GM21528 (cell line): ENCODE measurements at regions not wholly inside any gene's neighbourhood (a gene's known extent, or its start where the extent isn't known, plus 50 kb on each side); places are given as distances from the start of the nearest gene placed in this dataset.

Source experiments
- ATAC-seq: cut with Tn5 transposase; IDR thresholded peaks from one replicate; pipeline ENCODE4 v1.9.1; 2021; ENCODE audit warnings: mild to moderate bottlenecking, moderate library complexity; ENCODE audit not compliant: unreplicated experiment, low FRiP score

- ATAC-seq: no peak
Measured at GRCh38 chr7:18198868-18199267, 171.2 kb upstream of the PRPS1L1 start.

- ATAC-seq: no peak
Measured at GRCh38 chr7:18200266-18200665, 172.6 kb upstream of the PRPS1L1 start.

GRCh38 chr7:18200855-18201254 is 173.2 kb upstream of the PRPS1L1 start:
- no peak for ATAC-seq

GRCh38 chr7:18201350-18201749 is 173.7 kb upstream of the PRPS1L1 start:
- ATAC-seq: no peak

GRCh38 chr7:18202315-18203045 is 174.8 kb upstream of the PRPS1L1 start:
- ATAC-seq: no peak

- ATAC-seq: no peak
Measured at GRCh38 chr7:18206331-18206730, 178.7 kb upstream of the PRPS1L1 start.

- ATAC-seq: no peak
Measured at GRCh38 chr7:18208921-18209320, 181.3 kb upstream of the PRPS1L1 start.

- no peak for ATAC-seq
Measured at GRCh38 chr7:18210377-18210776, 182.7 kb upstream of the PRPS1L1 start.

GRCh38 chr7:18210788-18211187 is 183.1 kb upstream of the PRPS1L1 start:
- no peak for ATAC-seq

GRCh38 chr7:18212308-18212707 is 184.7 kb upstream of the PRPS1L1 start:
- no peak for ATAC-seq

GRCh38 chr7:18212758-18213157 is 185.1 kb upstream of the PRPS1L1 start:
- no peak for ATAC-seq

GRCh38 chr7:18213652-18214051 is 186.0 kb upstream of the PRPS1L1 start:
- no peak for ATAC-seq

- no peak for ATAC-seq
Measured at GRCh38 chr7:18216270-18216669, 188.6 kb upstream of the PRPS1L1 start.

GRCh38 chr7:18221377-18222293 is 194.0 kb upstream of the PRPS1L1 start:
- no peak for ATAC-seq

- ATAC-seq: no peak
Measured at GRCh38 chr7:18222636-18223035, 195.0 kb upstream of the PRPS1L1 start.

GRCh38 chr7:18224138-18224537 is 196.5 kb upstream of the PRPS1L1 start:
- no peak for ATAC-seq

GRCh38 chr7:18225067-18225466 is 197.4 kb upstream of the PRPS1L1 start:
- ATAC-seq: no peak

- ATAC-seq: no peak
Measured at GRCh38 chr7:18226598-18226997, 199.0 kb upstream of the PRPS1L1 start.

- ATAC-seq: no peak
Measured at GRCh38 chr7:18228686-18229085, 201.0 kb upstream of the PRPS1L1 start.

GRCh38 chr7:18230271-18230670 is 202.6 kb upstream of the PRPS1L1 start:
- ATAC-seq: no peak

- no peak for ATAC-seq
Measured at GRCh38 chr7:18231854-18232253, 204.2 kb upstream of the PRPS1L1 start.

GRCh38 chr7:18234519-18234918 is 206.9 kb upstream of the PRPS1L1 start:
- no peak for ATAC-seq
